ENCODE measurements at regions not wholly inside any gene's neighbourhood (a gene's known extent, or its start where the extent isn't known, plus 50 kb on each side); places are given as distances from the start of the nearest gene placed in this dataset.
"Not testable (repeated sequence)": the region's sequence is repeated elsewhere in the genome, so short reads cannot be mapped to it uniquely, and the experiment has no call there.

DNA sequence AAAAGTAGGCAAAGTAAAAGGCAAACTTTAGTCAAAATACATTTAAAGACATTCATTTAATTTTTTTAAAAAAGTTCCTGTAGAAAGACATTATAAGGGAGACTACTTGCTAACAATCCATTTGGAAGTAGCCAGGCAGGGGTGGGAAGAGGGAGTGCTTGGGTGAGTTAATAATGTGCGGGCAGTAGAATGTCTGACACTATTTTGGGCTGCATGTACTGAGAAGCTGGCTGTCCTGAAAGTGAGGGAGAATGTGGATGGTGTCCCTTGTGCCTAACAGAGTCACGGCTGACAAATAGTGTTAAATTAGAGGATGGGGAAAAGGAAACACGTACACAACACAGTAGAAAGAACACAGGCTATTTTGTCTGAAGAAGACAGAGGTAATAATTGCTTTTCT, 142.5 kb downstream of the LCA5 start:
- no peak for DNase-seq (ENCODE audit: extremely low read depth, low read depth)

DNA sequence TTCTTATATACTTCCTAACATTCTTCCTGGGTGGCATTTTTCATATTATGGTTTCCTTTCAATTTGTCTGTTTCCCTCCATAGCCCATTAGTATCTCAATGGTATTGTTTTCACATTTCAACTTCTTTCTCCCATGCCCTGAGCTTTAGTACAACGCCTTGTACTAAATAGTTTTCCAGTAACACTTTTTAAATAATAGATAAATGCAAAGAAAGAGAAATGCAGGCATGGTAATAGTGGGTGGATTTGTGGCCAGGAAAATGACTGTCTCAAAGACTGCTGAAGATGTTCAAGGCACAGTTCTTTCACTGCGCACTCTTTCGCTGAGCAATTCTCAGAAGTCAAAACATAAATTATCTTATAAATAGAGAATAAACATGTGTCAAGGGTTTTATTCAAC, 145.1 kb downstream of the LCA5 start:
- DNase-seq (ENCODE audit: extremely low read depth, low read depth), result no peak

DNA sequence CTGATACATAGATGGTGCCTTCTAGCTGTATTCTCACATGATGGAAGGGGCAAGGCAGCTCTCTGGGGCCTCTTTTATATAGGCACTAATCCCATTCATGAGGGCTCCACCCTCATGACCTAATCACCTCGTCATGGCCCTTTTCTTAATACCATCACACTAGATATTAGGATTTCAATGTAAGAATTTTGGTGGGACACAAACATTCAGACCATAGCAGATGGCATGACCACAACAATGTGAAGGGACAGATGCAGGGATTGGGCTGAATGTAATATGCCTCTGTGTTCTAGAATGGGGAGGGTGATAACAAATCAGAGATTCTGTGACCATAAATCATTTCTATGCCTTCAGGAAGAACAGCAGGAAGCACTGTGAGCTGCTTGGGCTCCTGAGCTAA, 145.8 kb downstream of the LCA5 start:
- DNase-seq (ENCODE audit: extremely low read depth, low read depth), result no peak

DNA sequence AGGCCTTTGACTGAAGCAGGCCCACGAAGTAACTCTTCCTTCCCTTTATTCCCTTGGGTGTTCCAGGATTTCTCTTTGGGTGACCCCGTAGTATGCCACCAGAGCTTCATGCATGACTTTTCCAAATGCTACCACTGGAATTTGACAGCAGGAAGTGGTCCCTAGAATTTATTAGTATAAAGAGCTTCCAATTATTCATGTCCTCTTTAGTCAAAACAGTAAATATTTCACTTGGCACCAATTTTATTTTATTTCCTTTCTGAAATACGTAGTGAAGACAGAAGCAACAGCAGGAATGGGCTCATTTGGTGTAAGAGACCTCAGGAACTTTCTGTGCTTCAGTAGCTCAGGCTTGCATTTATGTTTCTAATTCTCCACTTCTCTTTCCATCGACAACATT, 151.3 kb downstream of the LCA5 start:
- DNase-seq (ENCODE audit: extremely low read depth, low read depth), result peak; percentile 1

DNA sequence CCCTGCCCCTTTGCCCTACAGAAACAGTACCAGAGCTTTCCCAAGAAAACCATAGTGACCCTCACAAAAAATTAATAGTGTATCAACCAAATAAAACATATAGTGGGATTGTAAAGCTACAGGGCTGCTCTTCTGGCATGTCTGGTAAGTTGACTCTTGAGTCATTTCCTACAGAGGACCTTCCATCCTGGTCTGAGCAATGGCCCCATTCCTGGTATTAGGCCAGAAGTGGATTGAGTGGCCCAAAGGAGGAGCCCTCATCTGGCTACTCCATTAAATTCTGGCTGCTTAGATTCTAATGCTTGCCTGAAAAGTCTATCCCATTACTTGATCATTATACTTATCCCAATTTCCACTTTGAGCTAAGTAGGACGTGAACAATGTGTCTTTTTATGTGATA, 150.9 kb upstream of the HMGN3 start:
- DNase-seq (ENCODE audit: extremely low read depth, low read depth), result no peak

DNA sequence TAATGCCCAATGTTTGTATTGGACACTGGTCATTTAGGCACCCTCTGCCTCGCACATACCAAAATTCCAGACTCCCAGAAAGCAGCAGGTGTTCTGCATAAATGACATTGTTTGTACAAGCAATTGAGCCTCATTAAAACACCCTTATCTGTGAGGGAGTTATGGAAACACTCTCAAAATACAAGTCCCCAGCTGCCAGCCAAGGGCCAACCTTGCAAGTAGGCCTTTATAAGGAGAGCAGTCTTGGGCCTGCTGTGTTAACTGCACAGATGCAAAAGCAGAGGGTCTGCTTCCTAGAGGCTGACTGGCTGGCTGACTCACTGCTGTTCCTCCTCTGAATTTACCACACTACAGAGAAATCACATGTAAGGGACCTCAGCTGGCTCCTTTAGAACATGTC, 150.4 kb upstream of the HMGN3 start:
- no peak for DNase-seq (ENCODE audit: extremely low read depth, low read depth)

DNA sequence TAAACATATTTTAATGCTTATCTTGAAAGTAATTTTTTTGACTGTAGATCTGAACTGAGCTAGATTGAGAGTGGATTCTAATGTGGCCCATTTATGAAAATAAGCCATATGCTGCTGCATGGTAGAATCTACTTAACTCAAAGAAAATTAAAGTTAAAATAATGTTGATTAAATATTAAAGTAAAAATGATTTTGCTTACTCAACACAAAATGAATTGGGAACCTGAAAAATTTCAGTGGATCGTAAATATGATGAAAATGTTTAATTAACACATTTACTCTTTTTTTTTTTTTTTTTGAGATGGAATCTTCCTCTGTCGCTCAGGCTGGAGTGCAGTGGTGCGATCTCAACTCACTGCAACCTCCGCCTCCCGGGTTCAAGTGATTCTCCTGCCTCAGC, 144.5 kb upstream of the HMGN3 start:
- no peak for DNase-seq (ENCODE audit: extremely low read depth, low read depth)

DNA sequence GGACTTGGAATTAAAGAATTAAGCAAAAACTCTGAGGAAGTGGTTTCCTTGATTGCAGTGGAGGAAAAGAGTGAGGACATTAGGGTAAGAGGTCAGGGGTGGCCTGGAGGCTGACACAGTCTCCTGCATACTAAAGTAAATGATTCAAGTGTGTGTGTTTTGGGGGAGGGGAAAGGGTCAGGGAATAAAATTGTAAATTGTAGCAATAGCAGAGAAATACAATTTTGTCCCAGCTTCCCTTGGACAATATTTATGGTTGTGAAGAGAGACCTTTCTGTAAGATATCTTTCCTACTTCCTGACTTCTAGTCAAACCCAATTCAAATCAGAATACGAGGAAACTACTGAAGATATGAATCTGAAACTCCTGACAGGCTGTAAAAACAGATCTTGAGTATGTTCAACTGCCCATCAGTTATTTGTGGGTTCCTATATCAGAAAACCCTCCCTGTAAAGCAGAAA, 143.4 kb upstream of the HMGN3 start:
- DNase-seq (ENCODE audit: extremely low read depth, low read depth), result no peak

DNA sequence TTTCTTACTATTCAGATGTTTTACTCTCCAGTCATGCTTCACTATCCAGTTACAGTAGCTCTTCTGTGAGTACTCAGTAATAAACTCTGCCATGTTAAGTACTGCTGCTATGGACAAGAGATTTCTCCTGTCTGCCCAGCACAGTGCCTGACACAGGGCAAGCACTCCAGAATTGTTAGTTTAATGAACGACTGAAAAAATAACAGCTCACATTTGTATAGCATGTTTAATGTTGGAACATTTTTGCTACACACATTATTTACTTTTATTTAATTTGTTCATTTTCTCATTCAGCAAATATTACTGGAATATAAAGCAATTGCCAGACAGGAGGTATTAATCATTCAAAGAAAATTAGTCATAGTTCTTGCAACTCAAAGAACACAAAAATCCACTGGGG, 142.6 kb upstream of the HMGN3 start:
- no peak for DNase-seq (ENCODE audit: extremely low read depth, low read depth)

DNA sequence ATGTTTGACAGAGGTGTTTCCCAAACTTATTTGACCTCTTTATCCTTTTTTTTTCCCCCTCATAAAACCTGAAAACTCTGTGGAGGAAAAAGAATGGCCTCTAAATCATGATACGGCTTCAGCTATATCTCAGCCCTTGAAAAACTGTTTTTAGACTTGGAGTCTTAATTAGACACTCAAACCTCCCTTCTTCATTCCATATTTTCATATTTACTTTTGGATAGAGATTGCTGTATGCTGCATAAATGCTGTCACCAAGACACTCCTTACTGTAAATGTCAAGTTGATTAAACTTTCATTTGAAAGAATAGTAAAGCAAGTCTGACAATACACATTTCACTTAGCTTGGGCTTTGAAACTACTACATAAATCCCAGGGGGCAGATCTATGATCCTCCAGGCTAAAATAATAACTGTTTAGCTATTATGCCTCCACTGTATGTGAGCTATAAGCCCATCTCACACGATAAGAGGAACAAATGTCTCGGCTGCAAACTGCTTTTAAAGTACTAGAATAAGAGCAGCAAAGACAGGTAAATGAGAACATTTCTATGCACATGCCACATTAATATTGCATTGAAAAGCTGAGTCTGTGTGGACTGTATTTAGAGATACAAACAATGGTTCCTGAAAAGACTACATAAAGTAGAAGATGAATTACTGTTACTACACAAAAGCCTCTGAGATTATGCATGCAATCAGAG, 141.3 kb upstream of the HMGN3 start:
- no peak for DNase-seq (ENCODE audit: extremely low read depth, low read depth)

DNA sequence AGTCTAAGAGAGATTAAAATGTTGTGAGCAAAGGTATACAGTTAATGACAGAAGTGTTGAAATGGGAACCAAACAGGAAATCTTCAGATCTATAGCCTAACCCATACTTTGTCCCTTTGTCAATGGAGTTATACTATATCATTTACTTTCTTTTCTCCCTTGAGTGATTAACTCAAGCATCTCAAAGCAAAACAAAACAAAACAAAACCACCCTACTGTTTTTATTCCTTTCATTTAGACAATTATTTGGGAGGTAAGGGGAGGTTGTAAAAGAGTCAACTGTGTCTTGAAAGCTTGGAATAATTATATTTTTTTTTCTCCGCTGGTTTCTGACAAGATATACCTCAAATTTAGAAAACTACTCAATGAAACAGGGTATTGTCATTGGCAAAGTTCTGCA, 139.8 kb upstream of the HMGN3 start:
- DNase-seq (ENCODE audit: extremely low read depth, low read depth), result no peak

DNA sequence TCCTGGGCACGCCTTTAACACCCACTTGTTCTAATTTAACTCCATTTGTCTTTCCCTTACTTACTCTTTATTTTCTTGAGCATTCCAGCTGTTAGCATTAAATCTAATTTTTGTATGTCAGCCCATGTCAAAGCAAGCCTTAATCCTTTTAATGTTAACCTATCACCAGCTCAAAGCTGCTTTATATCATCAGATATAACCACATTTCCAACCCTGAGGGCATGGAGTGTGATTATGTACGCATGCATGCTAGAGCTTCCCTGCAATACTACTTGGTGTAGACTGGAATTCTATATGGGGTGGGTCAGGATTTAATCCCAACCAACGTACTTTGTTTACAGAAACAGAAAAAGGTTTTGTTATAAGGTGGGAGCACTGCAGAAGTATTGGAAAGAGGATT, 139.4 kb upstream of the HMGN3 start:
- no peak for DNase-seq (ENCODE audit: extremely low read depth, low read depth)

DNA sequence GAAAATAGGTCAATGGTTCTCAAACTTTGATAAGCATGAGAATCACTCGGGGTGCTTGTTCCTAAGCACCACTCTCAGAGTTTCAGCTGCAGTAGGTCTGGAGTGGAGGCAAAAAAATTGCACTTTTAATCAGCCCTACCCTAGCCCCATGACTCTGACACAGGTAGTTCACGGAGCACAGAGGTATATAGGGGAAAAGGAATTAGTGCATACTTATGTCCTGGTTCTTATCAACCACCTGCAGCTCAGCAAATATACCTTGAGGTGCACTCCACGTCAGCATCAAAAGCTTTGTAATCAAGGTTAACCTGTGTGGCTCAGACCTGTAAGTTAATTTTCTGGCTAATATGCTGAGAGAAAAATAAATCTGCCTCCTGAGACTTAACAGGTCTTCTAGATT, 138.8 kb upstream of the HMGN3 start:
- no peak for DNase-seq (ENCODE audit: extremely low read depth, low read depth)

DNA sequence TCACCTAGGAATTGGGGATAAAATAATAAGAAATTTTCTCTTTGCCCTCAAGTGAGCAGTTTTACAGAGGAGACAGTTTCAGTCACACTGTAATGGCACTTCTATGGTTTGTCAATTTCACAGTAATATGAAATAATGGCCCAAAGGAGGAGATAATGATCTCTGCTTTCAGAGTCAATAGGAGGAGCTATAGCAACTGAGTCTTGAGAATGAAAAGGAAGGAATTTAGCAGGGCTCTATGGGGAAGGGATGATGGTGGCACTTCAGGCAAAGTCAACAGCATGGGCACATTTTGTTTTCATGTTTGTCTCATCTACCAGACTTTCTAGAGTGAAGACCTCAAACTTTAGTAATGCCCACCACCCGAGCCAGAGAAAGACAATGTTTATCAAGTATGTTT, 138.3 kb upstream of the HMGN3 start:
- DNase-seq (ENCODE audit: extremely low read depth, low read depth), result no peak

DNA sequence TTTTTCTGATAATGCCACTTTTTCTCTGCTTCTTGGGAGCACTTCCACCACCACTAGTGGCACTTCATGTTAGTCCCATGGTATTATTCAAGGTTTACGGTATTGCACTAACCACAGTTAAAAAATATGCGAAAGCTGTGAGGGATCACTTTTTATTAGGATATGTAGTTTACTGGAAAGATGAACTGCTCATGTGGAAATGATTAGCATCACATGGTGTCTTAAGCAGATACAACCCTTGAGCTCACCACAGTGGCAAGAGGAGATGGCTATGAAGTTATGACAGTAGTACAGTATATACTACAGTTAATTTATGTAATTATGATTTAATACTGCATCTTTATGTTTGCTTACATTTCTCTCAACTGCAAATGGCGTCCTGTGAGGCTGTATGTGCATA, 134.5 kb upstream of the HMGN3 start:
- DNase-seq (ENCODE audit: extremely low read depth, low read depth), result no peak

DNA sequence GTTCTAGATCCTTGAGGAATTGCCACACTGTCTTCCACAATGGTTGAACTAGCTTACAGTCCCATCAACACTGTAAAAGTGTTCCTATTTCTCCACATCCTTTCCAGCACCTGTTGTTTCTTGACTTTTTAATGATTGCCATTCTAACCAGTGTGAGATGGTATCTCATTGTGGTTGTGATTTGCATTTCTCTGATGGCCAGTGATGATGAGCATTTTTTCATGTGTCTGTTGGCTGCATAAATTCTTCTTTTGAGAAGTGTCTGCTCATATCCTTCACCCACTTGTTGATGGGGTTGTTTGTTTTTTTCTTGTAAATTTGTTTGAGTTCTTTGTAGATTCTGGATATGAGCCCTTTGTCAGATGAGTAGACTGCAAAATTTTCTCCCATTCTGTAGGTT, 129.0 kb upstream of the HMGN3 start:
- not testable (repeated sequence) for DNase-seq (ENCODE audit: extremely low read depth, low read depth)

DNA sequence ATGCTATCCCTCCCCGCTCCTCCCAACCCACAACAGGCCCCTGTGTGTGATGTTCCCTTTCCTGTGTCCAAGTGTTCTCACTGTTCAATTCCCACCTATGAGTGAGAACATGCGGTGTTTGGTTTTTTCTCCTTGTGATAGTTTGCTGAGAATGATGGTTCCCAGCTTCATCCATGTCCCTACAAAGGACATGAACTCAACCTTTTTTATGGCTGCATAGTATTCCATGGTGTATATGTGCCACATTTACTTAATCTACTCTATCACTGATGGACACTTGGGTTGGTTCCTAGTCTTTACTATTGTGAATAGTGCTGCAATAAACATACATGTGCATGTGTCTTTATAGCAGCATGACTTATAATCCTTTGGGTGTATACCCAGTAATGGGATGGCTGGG, 126.6 kb upstream of the HMGN3 start:
- DNase-seq (ENCODE audit: extremely low read depth, low read depth), result not testable (repeated sequence)

DNA sequence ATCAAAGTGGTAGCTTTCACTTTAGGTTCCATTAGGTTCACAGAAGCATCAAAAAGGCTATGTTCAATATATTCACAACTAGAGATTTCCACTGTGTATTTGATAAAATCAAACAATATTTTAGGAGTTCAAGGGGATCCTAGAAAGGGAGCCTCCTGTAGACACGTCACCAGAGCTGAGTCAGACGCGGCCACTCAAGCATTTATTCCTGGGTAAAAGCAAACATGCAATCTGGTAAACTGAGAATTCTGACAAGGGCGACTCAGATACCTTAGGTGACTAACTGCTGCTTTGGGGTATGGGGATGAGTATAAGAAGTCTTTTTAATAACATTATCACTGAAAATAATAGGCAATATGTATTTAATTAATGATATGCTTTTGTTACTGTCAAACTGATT, 118.7 kb upstream of the HMGN3 start:
- DNase-seq (ENCODE audit: extremely low read depth, low read depth), result no peak

DNA sequence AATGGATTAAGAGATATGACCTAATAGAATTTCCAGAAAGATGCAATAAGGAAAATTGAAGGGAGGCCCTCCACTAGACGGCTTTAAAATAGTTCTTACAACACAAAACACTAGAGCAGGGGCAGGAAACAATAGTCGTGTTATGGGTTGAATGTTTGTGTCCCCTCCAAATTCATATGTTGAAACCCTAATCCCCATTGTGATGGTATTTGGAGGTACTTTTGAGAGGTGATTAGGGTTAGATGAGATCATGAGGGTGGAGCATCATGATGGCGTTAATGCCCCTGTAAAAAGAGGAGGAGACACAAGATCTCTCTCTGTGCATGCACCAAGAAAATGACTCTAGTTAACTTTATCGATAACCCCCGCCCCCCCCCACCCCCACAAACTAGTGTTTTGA, 104.0 kb upstream of the HMGN3 start:
- DNase-seq (ENCODE audit: extremely low read depth, low read depth), result no peak

DNA sequence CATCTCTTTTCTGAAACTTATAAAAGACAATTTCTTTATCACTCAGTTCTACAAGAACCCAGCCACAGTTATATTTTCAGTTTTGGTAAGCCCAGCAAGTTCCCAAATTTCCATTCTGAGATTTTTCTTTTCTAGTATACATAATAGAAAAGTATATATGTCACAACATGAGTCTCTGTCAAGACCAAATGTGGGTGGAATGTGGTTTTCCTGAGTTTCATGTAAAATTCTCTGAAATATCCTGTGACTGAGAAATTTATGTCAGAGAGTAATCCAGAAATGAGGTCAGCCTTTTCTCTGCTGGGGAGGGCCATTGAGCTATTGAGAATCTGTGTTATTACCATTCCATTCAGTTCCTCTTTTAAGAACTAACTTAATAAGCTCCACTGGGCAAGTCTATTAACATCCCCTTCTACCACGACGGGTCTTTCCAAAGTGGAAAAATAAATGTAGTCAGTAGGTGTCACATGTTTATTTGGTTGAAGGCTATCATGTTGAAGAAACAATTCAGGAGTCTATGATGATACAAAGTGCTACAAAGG, 100.7 kb upstream of the HMGN3 start:
- no peak for DNase-seq (ENCODE audit: extremely low read depth, low read depth)

DNA sequence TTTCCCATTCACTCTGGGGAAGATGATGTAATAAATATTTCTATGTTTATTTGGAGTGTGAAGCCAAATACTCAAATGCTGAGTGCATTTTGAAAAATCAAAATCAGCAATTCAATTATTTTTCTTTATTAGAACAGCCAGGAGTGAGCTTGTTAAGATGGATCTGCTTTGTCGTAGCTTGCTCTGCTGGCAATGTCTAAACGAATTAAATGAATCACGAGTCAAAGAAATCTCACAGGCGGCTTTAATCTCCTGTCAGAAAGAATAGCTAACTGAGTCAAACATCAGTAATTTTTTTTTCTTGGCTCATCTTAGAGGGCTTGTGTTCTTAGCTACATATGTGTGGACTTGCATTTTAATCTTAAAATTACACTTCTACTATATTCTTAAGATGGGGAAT, 100.2 kb upstream of the HMGN3 start:
- no peak for DNase-seq (ENCODE audit: extremely low read depth, low read depth)

DNA sequence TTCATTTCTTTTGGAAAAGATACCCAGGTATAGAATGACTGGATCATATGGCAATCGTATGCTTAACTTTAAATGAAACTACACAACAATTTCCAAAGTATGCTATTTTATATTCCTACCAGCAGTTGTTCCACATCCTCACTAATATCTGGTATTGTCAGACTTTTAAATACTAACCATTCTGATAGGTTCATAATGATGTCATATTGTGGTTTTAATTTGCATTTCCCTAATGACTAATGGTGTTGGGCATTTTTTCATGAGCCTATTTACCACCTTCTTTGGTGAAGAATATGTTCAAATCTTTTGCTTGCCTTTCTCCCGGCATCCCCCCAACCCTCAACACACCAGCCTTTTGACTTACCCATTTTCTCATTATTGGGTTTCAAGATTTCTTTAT, 96.2 kb upstream of the HMGN3 start:
- no peak for DNase-seq (ENCODE audit: extremely low read depth, low read depth)

DNA sequence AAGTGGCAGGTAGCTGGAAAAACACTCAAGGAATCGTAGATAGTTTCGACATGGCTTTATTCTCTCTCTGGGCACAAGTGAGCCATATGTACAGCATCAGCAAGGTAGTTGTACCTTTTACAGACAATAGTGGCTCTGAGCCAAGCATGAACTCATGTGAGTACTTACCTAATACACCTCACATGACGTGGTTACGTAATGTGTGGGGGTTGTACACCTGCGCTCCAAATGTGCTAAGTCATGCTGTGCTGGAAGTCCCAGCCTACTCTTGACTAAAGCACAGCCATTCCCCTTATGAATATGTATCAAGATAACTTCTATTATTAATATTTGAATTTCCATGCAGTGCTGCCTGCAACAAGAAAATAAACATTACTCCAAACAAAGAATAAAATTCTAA, 78.8 kb upstream of the HMGN3 start:
- no peak for DNase-seq (ENCODE audit: extremely low read depth, low read depth)

All from NCI-H460 (cell line).